Fibroblast of mammary gland (primary cell): ENCODE measurements at regions not wholly inside any gene's neighbourhood (a gene's known extent, or its start where the extent isn't known, plus 50 kb on each side); places are given as distances from the start of the nearest gene placed in this dataset.

ENCODE experiments used
- DNase-seq: peaks from one replicate; pipeline ENCODE4 v3.0.0-alpha.2; 2010; ENCODE audit warnings: low read depth
- H3K4me3 ChIP-seq: 2 replicates; pipeline ENCODE4 v1.5.1; 2011; ENCODE audit warnings: low read depth, mild to moderate bottlenecking, low read length, moderate library complexity; ENCODE audit not compliant: control insufficient read depth
- CTCF ChIP-seq: conservative IDR thresholded peaks from 2 replicates; pipeline ENCODE4 v1.5.1; 2011; ENCODE audit warnings: low read depth, low read length, inconsistent platforms; ENCODE audit not compliant: control insufficient read depth, insufficient read depth

GRCh38 chr2:220127876-220128275 lies 500.4 kb downstream of the SLC4A3 start:
- H3K4me3 ChIP-seq = no peak overlapping the region
- TF ChIP-seq CTCF = no peak
- no peak for DNase-seq

- TF ChIP-seq CTCF = no peak
- DNase-seq = no peak
- H3K4me3 ChIP-seq = no peak overlapping the region
Observed at GRCh38 chr2:220129391-220129790, 502.0 kb downstream of the SLC4A3 start.

GRCh38 chr2:220134756-220135534 lies 507.5 kb downstream of the SLC4A3 start:
- no peak for TF ChIP-seq CTCF
- DNase-seq = peak; percentile 11
- H3K4me3 ChIP-seq = no peak overlapping the region

- peak; percentile 85 for DNase-seq
- H3K4me3 ChIP-seq = no peak overlapping the region
- TF ChIP-seq CTCF = no peak
Observed at GRCh38 chr2:220143336-220143735, 515.9 kb downstream of the SLC4A3 start.

- DNase-seq = peak; percentile 83
- TF ChIP-seq CTCF = no peak
- no peak overlapping the region for H3K4me3 ChIP-seq
Observed at GRCh38 chr2:220144411-220144810, 517.0 kb downstream of the SLC4A3 start.

- H3K4me3 ChIP-seq = no peak overlapping the region
- peak; percentile 31 for DNase-seq
- TF ChIP-seq CTCF = no peak
Observed at GRCh38 chr2:220147161-220148038, 520.0 kb downstream of the SLC4A3 start.
